ENCODE measurements at regions not wholly inside any gene's neighbourhood (a gene's known extent, or its start where the extent isn't known, plus 50 kb on each side); places are given as distances from the start of the nearest gene placed in this dataset.
"Not testable (repeated sequence)": the region's sequence is repeated elsewhere in the genome, so short reads cannot be mapped to it uniquely, and the experiment has no call there.

DNA sequence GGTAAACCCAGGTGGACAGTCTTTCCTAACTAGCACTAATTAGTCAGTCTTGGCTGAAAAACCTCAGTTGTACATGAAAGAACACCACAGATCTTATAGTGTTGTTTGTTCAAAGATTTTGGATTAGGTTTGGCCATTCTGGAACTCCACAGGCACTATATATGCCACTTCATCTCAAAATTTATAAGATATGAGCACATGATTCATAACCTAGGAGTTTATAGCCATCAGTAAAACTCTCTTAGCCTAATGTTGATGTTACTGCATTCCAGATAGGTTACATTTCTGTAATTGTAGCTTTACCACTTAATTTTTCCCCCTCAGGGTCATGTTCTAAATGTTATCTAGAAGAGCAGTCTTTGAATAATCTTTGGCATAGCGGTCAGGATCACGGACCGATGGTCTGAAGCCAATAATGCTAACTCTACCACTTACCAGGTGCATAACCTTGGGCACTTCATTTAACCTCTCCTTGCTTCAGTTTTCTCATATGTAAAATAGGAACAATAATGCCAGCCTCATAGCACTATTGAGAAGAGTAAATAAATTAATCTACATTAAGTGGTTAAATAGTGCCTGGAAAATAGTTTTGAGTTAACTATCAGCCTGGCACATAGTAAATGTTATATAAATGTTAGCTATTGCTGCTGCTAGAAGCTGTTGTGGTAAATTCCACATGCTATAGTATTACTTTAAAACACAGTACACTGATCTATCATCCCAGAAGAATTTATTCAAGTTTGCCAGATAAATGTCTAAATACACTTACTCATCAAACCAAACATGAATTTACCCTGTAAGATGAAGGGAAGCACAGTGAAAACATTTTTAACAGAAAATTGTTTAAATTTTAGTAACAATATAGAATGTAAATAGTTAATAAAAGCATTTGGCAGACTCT is 743.9 kb downstream of the NR2F1-AS1 start:
- H3K4me3 ChIP-seq (ENCODE audit: low read depth, low read length): no peak overlapping the region
- H3K9ac ChIP-seq (ENCODE audit: low read depth, low read length): no peak overlapping the region
- H3K36me3 ChIP-seq (ENCODE audit: control insufficient read depth, insufficient read depth, low read length): no peaks in the 10 kb centered on the region
- no peak overlapping the region for H3K27ac ChIP-seq (ENCODE audit: low read depth, low read length)
- no peaks in the 10 kb centered on the region; the same call in 1 of the 2 replicates for H3K9me3 ChIP-seq (ENCODE audit: control insufficient read depth, insufficient read depth, low read length)
- H3K4me1 ChIP-seq (ENCODE audit: control insufficient read depth, insufficient read depth, low read length): no peaks in the 10 kb centered on the region
- no peaks in the 10 kb centered on the region for H3K27me3 ChIP-seq (ENCODE audit: control insufficient read depth, insufficient read depth, low read length)

DNA sequence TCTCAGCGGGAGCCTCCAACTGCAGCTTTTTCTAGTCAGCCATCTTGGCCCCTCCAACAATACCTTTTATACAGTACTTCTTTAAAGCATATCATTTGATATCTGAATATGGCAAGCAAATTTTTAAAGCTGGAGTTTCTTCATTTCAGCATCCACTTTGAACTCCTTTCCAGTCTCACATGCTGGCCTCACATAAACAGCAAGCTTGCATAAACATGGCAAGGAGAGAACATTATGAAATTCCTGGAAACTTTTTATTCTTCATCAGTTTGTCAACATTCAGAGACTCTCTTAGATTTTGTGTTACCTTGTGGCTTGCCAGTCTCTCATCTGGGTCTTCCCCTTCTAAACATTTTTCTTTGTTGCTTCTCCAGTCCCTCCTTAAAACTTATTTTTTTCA is 745.3 kb downstream of the NR2F1-AS1 start:
- no peak overlapping the region for H3K27ac ChIP-seq (ENCODE audit: low read depth, low read length)
- H3K9ac ChIP-seq (ENCODE audit: low read depth, low read length): no peak overlapping the region
- no peaks in the 10 kb centered on the region for H3K27me3 ChIP-seq (ENCODE audit: control insufficient read depth, insufficient read depth, low read length)
- no peak overlapping the region for H3K4me3 ChIP-seq (ENCODE audit: low read depth, low read length)
- no peaks in the 10 kb centered on the region; the same call in 1 of the 2 replicates for H3K9me3 ChIP-seq (ENCODE audit: control insufficient read depth, insufficient read depth, low read length)
- no peaks in the 10 kb centered on the region for H3K4me1 ChIP-seq (ENCODE audit: control insufficient read depth, insufficient read depth, low read length)
- H3K36me3 ChIP-seq (ENCODE audit: control insufficient read depth, insufficient read depth, low read length): no peaks in the 10 kb centered on the region

DNA sequence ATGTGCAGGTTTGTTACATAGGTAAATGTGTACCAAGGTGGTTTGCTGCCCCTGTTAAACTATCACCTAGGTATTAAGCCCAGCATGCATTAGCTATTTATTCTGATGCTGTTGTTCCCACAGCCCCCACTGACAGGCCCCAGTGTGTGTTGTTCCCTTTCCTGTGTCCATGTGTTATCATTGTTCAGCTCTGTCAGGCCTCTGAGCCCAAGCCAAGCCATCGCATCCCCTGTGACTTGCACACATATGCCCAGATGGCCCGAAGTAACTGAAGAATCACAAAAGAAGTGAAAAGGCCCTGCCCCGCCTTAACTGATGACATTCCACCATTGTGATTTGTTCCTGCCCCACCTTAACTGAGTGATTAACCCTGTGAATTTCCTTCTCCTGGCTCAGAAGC is 757.5 kb downstream of the NR2F1-AS1 start:
- not testable (repeated sequence) for H3K36me3 ChIP-seq (ENCODE audit: control insufficient read depth, insufficient read depth, low read length); H3K9ac ChIP-seq (ENCODE audit: low read depth, low read length); H3K4me1 ChIP-seq (ENCODE audit: control insufficient read depth, insufficient read depth, low read length); H3K27me3 ChIP-seq (ENCODE audit: control insufficient read depth, insufficient read depth, low read length); H3K27ac ChIP-seq (ENCODE audit: low read depth, low read length); H3K4me3 ChIP-seq (ENCODE audit: low read depth, low read length)
- peaks cover 14% of the 10 kb centered on the region for H3K9me3 ChIP-seq (ENCODE audit: control insufficient read depth, insufficient read depth, low read length)

DNA sequence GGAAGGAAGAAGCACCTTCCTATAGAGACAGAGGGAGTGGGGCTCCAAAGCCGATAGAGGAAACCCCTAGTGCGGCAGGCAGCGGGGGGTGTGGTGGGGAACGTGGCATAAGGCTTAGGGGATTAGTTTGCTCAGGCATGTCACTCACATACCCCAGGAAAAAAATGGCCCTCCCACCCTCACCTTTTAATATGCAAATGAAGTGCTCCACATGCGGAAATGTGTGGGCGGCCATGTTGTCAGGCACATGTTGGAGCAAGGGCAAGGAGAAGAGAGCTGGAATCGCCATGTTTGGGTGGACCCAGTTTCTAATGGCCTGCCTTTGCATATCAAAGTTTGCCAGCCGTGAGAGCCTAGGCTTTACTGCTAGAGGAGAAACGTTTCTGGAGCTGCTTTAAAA is 758.8 kb downstream of the NR2F1-AS1 start:
- Histone ChIP-seq H3K9me3 (ENCODE audit: control insufficient read depth, insufficient read depth, low read length) (peaks cover 14% of the 10 kb centered on the region), H3K9ac (ENCODE audit: low read depth, low read length) (no peak overlapping the region), H3K27ac (ENCODE audit: low read depth, low read length) (peak overlapping the region; percentile 35), H3K27me3 (ENCODE audit: control insufficient read depth, insufficient read depth, low read length) (no peaks in the 10 kb centered on the region), H3K4me1 (ENCODE audit: control insufficient read depth, insufficient read depth, low read length) (no peaks in the 10 kb centered on the region), H3K36me3 (ENCODE audit: control insufficient read depth, insufficient read depth, low read length) (no peaks in the 10 kb centered on the region), H3K4me3 (ENCODE audit: low read depth, low read length) (no peak overlapping the region)

DNA sequence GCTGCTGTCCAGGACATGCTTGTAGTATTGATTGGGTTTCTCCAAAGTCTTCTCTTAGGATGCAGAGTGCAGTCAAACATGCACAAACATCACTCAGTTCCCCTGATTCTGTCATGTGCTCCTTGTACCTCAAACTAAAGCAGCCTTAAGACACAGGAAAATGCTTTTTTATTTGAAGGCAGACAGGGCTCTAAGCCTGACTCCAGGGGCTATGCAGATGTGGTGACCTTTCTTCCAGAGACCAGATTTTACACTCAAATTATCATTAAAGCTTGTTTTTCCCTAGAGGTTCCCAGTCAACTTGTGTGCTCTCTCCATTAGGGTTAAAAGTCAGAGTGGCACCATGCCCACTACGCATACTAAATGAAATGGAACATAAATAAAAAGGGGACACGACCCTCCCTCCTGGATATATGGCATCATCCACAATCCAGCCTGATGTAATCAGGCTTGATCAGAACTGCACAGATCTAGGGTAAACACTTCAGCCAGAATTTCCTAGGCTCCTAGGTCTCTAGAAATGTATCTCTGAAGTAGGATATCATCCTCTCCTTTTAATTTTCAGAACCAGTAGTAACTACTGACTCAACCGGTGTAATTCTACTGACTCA is 771.1 kb downstream of the NR2F1-AS1 start:
- Histone ChIP-seq H3K4me1 (ENCODE audit: control insufficient read depth, insufficient read depth, low read length) (no peaks in the 10 kb centered on the region), H3K9me3 (ENCODE audit: control insufficient read depth, insufficient read depth, low read length) (no peaks in the 10 kb centered on the region), H3K4me3 (ENCODE audit: low read depth, low read length) (no peak overlapping the region), H3K27ac (ENCODE audit: low read depth, low read length) (no peak overlapping the region), H3K27me3 (ENCODE audit: control insufficient read depth, insufficient read depth, low read length) (no peaks in the 10 kb centered on the region), H3K36me3 (ENCODE audit: control insufficient read depth, insufficient read depth, low read length) (no peaks in the 10 kb centered on the region), H3K9ac (ENCODE audit: low read depth, low read length) (no peak overlapping the region)

DNA sequence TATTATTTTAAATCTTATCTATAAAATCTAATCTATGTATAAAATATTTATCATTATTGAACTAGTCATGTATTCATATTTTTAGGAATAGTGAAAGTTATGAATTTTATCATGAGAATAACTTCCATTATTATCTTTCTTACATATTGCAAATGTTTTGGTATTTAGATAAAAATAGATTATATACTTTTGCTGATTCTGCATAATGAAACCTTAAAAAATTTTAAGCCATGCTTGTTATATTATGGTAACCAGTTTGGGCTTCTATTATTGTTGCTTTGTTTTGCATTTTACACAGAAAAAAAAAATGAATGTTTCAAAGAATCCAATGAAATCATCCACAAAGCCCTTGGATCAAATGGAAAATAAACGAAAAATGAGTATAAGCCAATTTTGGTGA is 772.5 kb downstream of the NR2F1-AS1 start:
- Histone ChIP-seq H3K36me3 (ENCODE audit: control insufficient read depth, insufficient read depth, low read length) (no peaks in the 10 kb centered on the region), H3K27me3 (ENCODE audit: control insufficient read depth, insufficient read depth, low read length) (no peaks in the 10 kb centered on the region), H3K4me1 (ENCODE audit: control insufficient read depth, insufficient read depth, low read length) (no peaks in the 10 kb centered on the region), H3K4me3 (ENCODE audit: low read depth, low read length) (no peak overlapping the region), H3K9ac (ENCODE audit: low read depth, low read length) (no peak overlapping the region), H3K27ac (ENCODE audit: low read depth, low read length) (no peak overlapping the region), H3K9me3 (ENCODE audit: control insufficient read depth, insufficient read depth, low read length) (no peaks in the 10 kb centered on the region)

DNA sequence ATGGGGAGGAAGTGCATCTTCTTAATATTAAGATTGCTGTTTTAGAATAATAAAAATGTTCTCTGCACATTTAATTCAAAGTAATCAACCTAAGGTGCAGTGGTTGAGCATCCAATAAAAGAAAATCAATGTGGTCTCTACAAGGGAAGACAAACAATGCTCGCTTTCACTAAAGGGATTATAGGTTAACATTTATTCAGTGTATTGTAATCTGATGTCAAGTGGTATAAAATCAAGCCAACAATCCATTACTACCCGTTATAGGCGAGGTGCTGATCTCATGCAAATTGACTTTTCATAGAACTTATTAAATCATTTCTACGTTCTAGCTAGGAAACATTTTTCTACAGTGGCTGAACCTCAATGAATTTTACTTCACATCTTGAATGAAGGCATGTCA is 773.9 kb downstream of the NR2F1-AS1 start:
- no peak overlapping the region for H3K27ac ChIP-seq (ENCODE audit: low read depth, low read length)
- H3K4me1 ChIP-seq (ENCODE audit: control insufficient read depth, insufficient read depth, low read length): no peaks in the 10 kb centered on the region
- no peak overlapping the region for H3K4me3 ChIP-seq (ENCODE audit: low read depth, low read length)
- H3K27me3 ChIP-seq (ENCODE audit: control insufficient read depth, insufficient read depth, low read length): no peaks in the 10 kb centered on the region
- no peak overlapping the region for H3K9ac ChIP-seq (ENCODE audit: low read depth, low read length)
- H3K36me3 ChIP-seq (ENCODE audit: control insufficient read depth, insufficient read depth, low read length): no peaks in the 10 kb centered on the region
- H3K9me3 ChIP-seq (ENCODE audit: control insufficient read depth, insufficient read depth, low read length): no peaks in the 10 kb centered on the region

DNA sequence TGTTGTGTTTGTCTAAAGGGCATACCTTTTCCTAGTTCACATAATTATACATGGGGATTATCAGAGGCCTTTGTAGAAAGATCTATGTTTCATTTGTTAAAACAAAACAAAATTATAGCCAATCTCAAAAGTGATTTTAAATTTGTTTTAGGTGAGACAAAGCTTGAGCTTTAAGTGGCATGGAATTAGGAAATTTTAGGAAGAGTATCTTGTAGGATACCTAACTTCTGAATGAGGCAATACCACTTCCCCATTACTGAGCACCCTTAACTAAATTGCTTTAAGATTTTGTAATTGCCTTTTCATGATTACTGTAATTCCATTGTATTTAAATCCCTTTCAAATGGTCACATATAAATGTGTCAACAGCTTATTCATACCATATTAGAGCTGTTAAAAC is 775.6 kb downstream of the NR2F1-AS1 start:
- H3K27me3 ChIP-seq (ENCODE audit: control insufficient read depth, insufficient read depth, low read length): no peaks in the 10 kb centered on the region
- no peaks in the 10 kb centered on the region for H3K9me3 ChIP-seq (ENCODE audit: control insufficient read depth, insufficient read depth, low read length)
- H3K36me3 ChIP-seq (ENCODE audit: control insufficient read depth, insufficient read depth, low read length): no peaks in the 10 kb centered on the region
- no peaks in the 10 kb centered on the region for H3K4me1 ChIP-seq (ENCODE audit: control insufficient read depth, insufficient read depth, low read length)
- no peak overlapping the region for H3K4me3 ChIP-seq (ENCODE audit: low read depth, low read length)
- H3K9ac ChIP-seq (ENCODE audit: low read depth, low read length): no peak overlapping the region
- H3K27ac ChIP-seq (ENCODE audit: low read depth, low read length): no peak overlapping the region

DNA sequence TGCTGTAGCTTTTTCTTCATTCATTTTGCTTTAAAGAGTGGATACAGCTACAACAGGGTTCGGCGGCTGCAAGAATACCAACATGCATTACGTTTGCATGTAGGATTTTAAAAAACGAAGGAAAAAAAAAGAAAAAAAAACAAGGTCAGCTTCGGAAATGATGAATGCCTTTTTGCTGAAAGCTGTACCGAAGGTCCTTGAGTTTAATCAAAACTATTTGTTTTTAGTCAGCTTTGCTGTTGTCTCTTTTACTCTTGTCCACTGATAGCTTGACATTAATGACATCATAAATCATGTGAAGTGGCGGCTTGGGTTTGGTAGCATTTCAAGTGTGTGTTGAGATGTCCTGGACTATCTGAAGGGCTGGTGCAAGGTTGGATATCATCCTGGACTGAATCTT is 779.1 kb downstream of the NR2F1-AS1 start:
- H3K9me3 ChIP-seq (ENCODE audit: control insufficient read depth, insufficient read depth, low read length): no peaks in the 10 kb centered on the region
- H3K36me3 ChIP-seq (ENCODE audit: control insufficient read depth, insufficient read depth, low read length): no peaks in the 10 kb centered on the region
- no peak overlapping the region for H3K27ac ChIP-seq (ENCODE audit: low read depth, low read length)
- no peak overlapping the region for H3K4me3 ChIP-seq (ENCODE audit: low read depth, low read length)
- no peaks in the 10 kb centered on the region for H3K4me1 ChIP-seq (ENCODE audit: control insufficient read depth, insufficient read depth, low read length)
- no peak overlapping the region for H3K9ac ChIP-seq (ENCODE audit: low read depth, low read length)
- H3K27me3 ChIP-seq (ENCODE audit: control insufficient read depth, insufficient read depth, low read length): no peaks in the 10 kb centered on the region

DNA sequence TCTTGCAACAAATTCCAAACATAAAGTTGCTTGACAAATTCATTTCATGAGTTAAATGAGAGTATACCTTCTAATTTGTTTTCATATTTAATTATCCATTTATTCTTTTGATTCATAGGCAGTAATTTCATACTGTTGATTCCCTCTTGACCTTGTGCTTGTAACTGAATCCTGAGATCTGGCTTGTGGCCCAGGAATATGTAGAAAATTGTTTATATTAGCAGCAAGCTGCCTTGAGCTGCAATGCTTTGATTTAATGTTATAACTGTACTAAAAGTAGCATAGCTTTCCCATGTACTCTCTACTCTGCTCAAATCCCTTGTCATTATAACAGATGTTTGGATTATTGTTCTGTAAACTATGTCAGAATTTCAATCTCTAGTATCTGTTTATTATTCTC is 780.7 kb downstream of the NR2F1-AS1 start:
- Histone ChIP-seq H3K4me1 (ENCODE audit: control insufficient read depth, insufficient read depth, low read length) (no peaks in the 10 kb centered on the region), H3K4me3 (ENCODE audit: low read depth, low read length) (no peak overlapping the region), H3K36me3 (ENCODE audit: control insufficient read depth, insufficient read depth, low read length) (no peaks in the 10 kb centered on the region), H3K27ac (ENCODE audit: low read depth, low read length) (no peak overlapping the region), H3K9ac (ENCODE audit: low read depth, low read length) (no peak overlapping the region), H3K27me3 (ENCODE audit: control insufficient read depth, insufficient read depth, low read length) (no peaks in the 10 kb centered on the region), H3K9me3 (ENCODE audit: control insufficient read depth, insufficient read depth, low read length) (peaks cover 3% of the 10 kb centered on the region)

DNA sequence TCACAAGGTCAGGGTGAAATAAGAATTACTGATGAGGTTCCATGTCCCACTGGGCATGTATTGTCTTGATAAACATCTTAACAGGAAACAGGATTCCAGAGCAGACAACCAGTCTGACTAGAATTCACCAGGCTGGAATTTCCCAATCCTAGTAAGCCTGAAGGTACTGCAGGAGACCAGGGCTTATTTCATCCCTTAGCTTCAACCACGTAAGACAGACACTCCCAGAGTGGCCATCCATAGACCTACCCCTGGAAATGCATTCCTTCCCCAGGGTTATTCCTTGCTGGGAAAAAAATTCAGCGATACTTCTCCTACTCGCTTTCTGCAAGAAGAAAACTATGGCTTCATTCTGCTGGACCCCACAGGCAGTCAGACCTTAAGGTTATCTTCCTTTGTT is 785.4 kb downstream of the NR2F1-AS1 start:
- no peak overlapping the region for H3K4me3 ChIP-seq (ENCODE audit: low read depth, low read length)
- no peaks in the 10 kb centered on the region for H3K4me1 ChIP-seq (ENCODE audit: control insufficient read depth, insufficient read depth, low read length)
- no peaks in the 10 kb centered on the region for H3K36me3 ChIP-seq (ENCODE audit: control insufficient read depth, insufficient read depth, low read length)
- H3K9ac ChIP-seq (ENCODE audit: low read depth, low read length): no peak overlapping the region
- H3K27ac ChIP-seq (ENCODE audit: low read depth, low read length): no peak overlapping the region
- peaks cover 17% of the 10 kb centered on the region for H3K9me3 ChIP-seq (ENCODE audit: control insufficient read depth, insufficient read depth, low read length)
- H3K27me3 ChIP-seq (ENCODE audit: control insufficient read depth, insufficient read depth, low read length): no peaks in the 10 kb centered on the region

Measured in HUES48 (cell line).